Lower leg skin (tissue), 3 donors: ENCODE measurements at regions not wholly inside any gene's neighbourhood (a gene's known extent, or its start where the extent isn't known, plus 50 kb on each side); places are given as distances from the start of the nearest gene placed in this dataset.

Source experiments
- POLR2A ChIP-seq, 2 donors: fragments of 450-650 bp; IDR thresholded peaks; one replicate each; pipeline ENCODE4 v1.6.1; 2016 to 2017; ENCODE audit warnings: antibody characterized with exemption in 2 of 2, mild to moderate bottlenecking in 1 of 2, moderate library complexity in 1 of 2
- TF ChIP-seq, protein P1 (sequence below), 3 donors: fragments of 450-650 bp; IDR thresholded peaks; one replicate each; pipeline ENCODE4 v1.5.1; 2016; ENCODE audit warnings: antibody characterized with exemption in 3 of 3, mild to moderate bottlenecking in 3 of 3, moderate library complexity in 2 of 3

DNA sequence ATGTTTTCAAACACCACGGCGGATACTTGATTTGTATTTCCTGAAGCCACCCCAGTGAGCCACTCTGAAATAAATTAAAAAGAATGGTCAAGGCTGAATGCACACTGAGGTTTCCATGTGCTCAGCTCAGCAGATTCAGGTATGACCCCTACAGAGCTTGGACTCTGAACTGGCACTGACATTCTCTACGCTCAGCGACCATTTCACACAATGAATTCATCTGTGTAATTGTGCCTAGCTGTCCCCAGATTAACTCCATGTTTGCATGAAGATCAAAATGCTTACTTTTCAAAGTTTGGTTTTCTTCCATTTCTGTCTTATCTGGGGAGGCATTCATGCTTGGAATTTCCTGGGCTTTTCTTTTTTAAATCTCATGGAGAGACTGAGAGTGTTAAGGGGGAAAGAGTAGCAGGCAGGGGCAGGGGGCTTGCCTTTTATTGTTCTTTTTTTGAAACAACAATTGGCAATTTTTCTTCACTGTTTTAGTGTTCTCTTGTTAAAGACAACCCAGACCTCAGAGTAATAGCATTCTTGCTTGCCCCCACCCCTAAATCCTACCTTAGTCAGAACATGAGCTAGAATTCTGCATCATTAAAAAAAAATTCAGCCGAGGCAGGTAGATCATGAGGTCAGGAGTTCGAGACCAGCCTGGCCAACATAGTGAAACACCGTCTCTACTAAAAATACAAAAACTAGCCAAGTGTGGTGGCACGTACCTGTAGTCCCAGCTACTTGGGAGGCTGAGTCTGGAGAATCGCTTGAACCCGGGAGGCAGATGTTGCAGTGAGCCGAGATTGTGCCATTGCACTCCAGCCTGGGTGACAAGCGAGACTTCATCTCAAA is 85.5 kb upstream of the HNF1B start:
- TF ChIP-seq, protein P1, sequence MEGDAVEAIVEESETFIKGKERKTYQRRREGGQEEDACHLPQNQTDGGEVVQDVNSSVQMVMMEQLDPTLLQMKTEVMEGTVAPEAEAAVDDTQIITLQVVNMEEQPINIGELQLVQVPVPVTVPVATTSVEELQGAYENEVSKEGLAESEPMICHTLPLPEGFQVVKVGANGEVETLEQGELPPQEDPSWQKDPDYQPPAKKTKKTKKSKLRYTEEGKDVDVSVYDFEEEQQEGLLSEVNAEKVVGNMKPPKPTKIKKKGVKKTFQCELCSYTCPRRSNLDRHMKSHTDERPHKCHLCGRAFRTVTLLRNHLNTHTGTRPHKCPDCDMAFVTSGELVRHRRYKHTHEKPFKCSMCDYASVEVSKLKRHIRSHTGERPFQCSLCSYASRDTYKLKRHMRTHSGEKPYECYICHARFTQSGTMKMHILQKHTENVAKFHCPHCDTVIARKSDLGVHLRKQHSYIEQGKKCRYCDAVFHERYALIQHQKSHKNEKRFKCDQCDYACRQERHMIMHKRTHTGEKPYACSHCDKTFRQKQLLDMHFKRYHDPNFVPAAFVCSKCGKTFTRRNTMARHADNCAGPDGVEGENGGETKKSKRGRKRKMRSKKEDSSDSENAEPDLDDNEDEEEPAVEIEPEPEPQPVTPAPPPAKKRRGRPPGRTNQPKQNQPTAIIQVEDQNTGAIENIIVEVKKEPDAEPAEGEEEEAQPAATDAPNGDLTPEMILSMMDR (IDR thresholded peaks at IDR 0.05), result no peak
- TF ChIP-seq POLR2A (IDR thresholded peaks at IDR 0.05), result no peak
